ENCODE measurements at regions not wholly inside any gene's neighbourhood (a gene's known extent, or its start where the extent isn't known, plus 50 kb on each side); places are given as distances from the start of the nearest gene placed in this dataset.

- TF ChIP-seq CTCF (IDR thresholded peaks at IDR 0.05; ENCODE audit: low read depth, low read length, poor library complexity, severe bottlenecking): no peak
- no peak for TF ChIP-seq EZH2phosphoT487 (IDR thresholded peaks at IDR 0.05; ENCODE audit: borderline replicate concordance, low read length)
These were observed 302.6 kb upstream of the RRP15 start for GRCh38 chr1:217982331-217983050.
